ENCODE measurements at regions not wholly inside any gene's neighbourhood (a gene's known extent, or its start where the extent isn't known, plus 50 kb on each side); places are given as distances from the start of the nearest gene placed in this dataset.

DNA sequence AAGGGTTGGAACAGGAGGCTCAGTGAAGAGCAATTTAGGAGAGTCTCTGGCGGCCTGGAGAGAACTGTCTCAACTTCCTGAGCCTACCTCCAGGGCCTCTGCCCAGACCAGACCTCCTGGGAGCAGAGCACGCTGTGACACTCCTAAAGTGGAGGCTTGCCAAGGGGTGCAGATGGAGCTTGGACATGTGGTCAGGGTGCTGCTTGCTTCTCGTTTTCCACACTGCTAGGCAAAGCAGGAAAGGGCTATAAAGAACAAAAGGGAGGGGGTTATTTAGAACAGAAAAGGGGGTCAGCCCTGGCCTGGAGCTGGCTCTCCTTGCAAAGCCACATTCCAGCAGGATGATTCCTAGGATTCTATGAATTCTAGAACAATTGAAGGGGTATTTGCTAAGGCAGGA lies 145.7 kb upstream of the GGTLC1 start:
- Histone ChIP-seq H3K27ac (no peak overlapping the region), H3K4me1 (no peaks in the 10 kb centered on the region), H3K9me3 (no peaks in the 10 kb centered on the region), H3K4me3 (no peak overlapping the region), H3K36me3 (no peaks in the 10 kb centered on the region), H3K27me3 (peaks cover 7% of the 10 kb centered on the region)
- TF ChIP-seq, protein P1, sequence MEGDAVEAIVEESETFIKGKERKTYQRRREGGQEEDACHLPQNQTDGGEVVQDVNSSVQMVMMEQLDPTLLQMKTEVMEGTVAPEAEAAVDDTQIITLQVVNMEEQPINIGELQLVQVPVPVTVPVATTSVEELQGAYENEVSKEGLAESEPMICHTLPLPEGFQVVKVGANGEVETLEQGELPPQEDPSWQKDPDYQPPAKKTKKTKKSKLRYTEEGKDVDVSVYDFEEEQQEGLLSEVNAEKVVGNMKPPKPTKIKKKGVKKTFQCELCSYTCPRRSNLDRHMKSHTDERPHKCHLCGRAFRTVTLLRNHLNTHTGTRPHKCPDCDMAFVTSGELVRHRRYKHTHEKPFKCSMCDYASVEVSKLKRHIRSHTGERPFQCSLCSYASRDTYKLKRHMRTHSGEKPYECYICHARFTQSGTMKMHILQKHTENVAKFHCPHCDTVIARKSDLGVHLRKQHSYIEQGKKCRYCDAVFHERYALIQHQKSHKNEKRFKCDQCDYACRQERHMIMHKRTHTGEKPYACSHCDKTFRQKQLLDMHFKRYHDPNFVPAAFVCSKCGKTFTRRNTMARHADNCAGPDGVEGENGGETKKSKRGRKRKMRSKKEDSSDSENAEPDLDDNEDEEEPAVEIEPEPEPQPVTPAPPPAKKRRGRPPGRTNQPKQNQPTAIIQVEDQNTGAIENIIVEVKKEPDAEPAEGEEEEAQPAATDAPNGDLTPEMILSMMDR (IDR thresholded peaks at IDR 0.05), result no peak
- no peak for TF ChIP-seq EP300 (IDR thresholded peaks at IDR 0.05)
- TF ChIP-seq POLR2AphosphoS5 (IDR thresholded peaks at IDR 0.05), result no peak
- TF ChIP-seq POLR2A (IDR thresholded peaks at IDR 0.05), result no peak
- 41 to 49% methylated on average over 3 of the region's 3 CpGs for WGBS, 2 donors (ENCODE audit: low coverage in 1 of 2)
- ATAC-seq, result no peak

DNA sequence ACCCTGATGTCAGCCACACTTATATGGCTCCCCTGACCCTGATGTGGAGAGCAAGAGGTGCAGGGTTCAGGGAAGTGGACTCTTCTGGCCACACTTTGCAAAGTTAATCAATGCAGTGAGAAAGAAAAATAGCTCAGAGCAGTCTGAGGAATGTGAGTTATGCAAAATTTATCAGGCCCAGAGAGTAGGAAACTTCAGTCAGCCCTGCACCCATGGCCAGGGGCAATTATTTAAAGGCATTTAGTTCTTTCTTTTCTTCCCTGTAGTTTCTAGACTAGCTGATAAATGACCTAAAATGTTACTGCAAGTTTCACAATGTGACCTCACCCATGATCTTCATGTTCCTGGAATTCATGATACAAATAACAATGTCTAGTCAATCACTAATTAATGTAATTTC lies 143.7 kb upstream of the GGTLC1 start:
- Histone ChIP-seq H3K27ac (no peak overlapping the region), H3K27me3 (peaks cover 7% of the 10 kb centered on the region), H3K36me3 (no peaks in the 10 kb centered on the region), H3K4me3 (no peak overlapping the region), H3K9me3 (no peaks in the 10 kb centered on the region), H3K4me1 (no peaks in the 10 kb centered on the region)
- ATAC-seq, result no peak
- no peak for TF ChIP-seq POLR2A (IDR thresholded peaks at IDR 0.05)

DNA sequence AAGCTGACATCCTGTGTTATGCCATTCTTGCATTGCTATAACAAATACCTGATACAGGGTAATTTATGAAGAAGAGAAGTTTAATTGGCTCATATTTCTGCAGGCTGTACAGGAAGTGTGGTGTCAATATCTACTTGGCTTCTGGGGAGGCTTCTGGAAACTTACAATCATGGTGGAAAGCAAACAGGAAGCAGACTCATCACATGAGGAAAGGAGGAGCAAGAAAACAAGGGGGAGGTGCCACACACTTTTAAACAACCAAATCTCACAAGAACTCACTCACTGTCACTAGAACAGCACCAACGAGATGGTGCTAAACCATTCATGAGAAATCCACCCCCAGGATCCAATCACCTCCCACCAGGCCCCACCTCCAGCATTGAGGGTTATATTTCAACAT lies 143.1 kb upstream of the GGTLC1 start:
- no peak overlapping the region for H3K27ac ChIP-seq
- no peak for TF ChIP-seq POLR2A (IDR thresholded peaks at IDR 0.05)
- TF ChIP-seq, protein P1 (IDR thresholded peaks at IDR 0.05), result no peak
- no peak for TF ChIP-seq POLR2AphosphoS5 (IDR thresholded peaks at IDR 0.05)
- no peak for TF ChIP-seq EP300 (IDR thresholded peaks at IDR 0.05)
- no peak overlapping the region for H3K4me3 ChIP-seq
- H3K36me3 ChIP-seq, result no peaks in the 10 kb centered on the region
- H3K27me3 ChIP-seq, result peaks cover 7% of the 10 kb centered on the region
- no peak for ATAC-seq
- H3K9me3 ChIP-seq, result no peaks in the 10 kb centered on the region
- WGBS, 2 donors (ENCODE audit: low coverage in 1 of 2), result 43 to 100% methylated on average over 1 of the region's 1 CpG
- H3K4me1 ChIP-seq, result no peaks in the 10 kb centered on the region

DNA sequence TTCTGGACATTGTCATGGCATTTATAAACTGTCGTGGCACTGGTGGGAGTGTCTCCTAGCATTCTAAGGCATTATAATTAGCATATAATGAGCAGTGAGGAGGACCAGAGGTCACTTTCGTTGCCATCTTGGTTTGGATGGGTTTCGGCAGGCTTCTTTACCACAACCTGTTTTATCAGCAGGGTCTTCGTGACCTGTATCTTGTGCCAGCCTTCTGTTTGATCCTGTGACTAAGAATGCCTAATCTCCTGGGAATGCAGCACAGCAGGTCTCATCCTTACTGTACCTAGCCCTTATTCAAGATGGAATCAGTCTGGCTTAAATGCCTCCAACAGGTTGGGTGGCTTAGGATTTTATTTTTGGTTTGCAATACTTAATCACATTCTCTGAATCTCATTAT lies 142.7 kb upstream of the GGTLC1 start:
- Histone ChIP-seq H3K36me3 (no peaks in the 10 kb centered on the region), H3K27ac (no peak overlapping the region), H3K27me3 (peaks cover 7% of the 10 kb centered on the region), H3K4me1 (no peaks in the 10 kb centered on the region), H3K4me3 (no peak overlapping the region), H3K9me3 (peaks cover 0 to under 1% (median 0%) of the 10 kb centered on the region in 3 donors)
- TF ChIP-seq, protein P1 (IDR thresholded peaks at IDR 0.05), result no peak
- TF ChIP-seq EP300 (IDR thresholded peaks at IDR 0.05) (no peak), POLR2AphosphoS5 (IDR thresholded peaks at IDR 0.05) (no peak), POLR2A (IDR thresholded peaks at IDR 0.05) (no peak)
- WGBS, 2 donors (ENCODE audit: low coverage in 1 of 2), result 72 to 75% methylated on average over 4 of the region's 4 CpGs
- ATAC-seq, result no peak

DNA sequence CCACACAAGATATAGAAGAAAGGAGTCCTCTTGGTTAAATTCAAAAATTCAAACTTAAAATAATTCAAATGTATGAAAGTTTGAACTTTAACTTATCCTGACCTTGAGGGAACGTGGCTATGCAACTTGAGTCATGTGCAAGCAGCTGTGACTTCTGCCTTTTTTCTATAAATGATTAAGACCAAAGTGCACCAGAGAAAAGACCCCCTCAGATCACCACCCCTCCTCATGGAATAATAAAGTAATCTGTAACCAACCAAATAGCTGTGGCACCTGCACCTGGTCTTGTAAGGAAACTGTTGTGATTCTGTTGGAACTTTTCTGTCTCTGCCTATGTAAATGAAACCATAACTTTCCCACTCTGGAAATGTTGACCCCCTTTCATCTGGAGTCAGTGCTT lies 141.1 kb upstream of the GGTLC1 start:
- Histone ChIP-seq H3K9me3 (peaks cover 0 to 4% (median 0%) of the 10 kb centered on the region in 3 donors), H3K36me3 (no peaks in the 10 kb centered on the region), H3K4me1 (no peaks in the 10 kb centered on the region), H3K4me3 (no peak overlapping the region), H3K27me3 (peaks cover 7% of the 10 kb centered on the region), H3K27ac (no peak overlapping the region)
- TF ChIP-seq, protein P1 (IDR thresholded peaks at IDR 0.05), result no peak
- no peak for TF ChIP-seq EP300 (IDR thresholded peaks at IDR 0.05)
- TF ChIP-seq POLR2AphosphoS5 (IDR thresholded peaks at IDR 0.05), result no peak
- no peak for TF ChIP-seq POLR2A (IDR thresholded peaks at IDR 0.05)
- no peak for ATAC-seq
- 42 to 92% methylated on average over 1 of the region's 1 CpG for WGBS, 2 donors (ENCODE audit: low coverage in 1 of 2)

Measured in gastroesophageal sphincter (tissue), 4 donors.